Activated CD4-positive, alpha-beta T cell treated with anti-CD3 and anti-CD28 coated beads, Interleukin-2, amount 10 ng/mL, durations not matched to agents 7 days and 5 days (primary cell): ENCODE measurements at regions not wholly inside any gene's neighbourhood (a gene's known extent, or its start where the extent isn't known, plus 50 kb on each side); places are given as distances from the start of the nearest gene placed in this dataset.
A peak's percentile ranks its signal among the peaks of the same experiment; 100 is the strongest.

Source experiments
- CTCF ChIA-PET: fragments of 350-600 bp; sonication (Branson Sonifier 250); formaldehyde crosslinking; loops from one replicate; lab custom pipeline; 2021; ENCODE audit warnings: antibody characterized with exemption; lab: Charles Lee
- POLR2A ChIA-PET: fragments of 350-600 bp; sonication (Branson Sonifier 250); formaldehyde crosslinking; loops from one replicate; lab custom pipeline; 2021; ENCODE audit warnings: antibody characterized with exemption; lab: Charles Lee
- DNase-seq: peaks from one replicate; pipeline ENCODE4 v3.0.0-alpha.2; 2020
- H3K27ac Mint-ChIP-seq: one replicate; pipeline ENCODE4 v1.8.0; 2021; ENCODE audit warnings: mild to moderate bottlenecking, moderate library complexity, mixed read lengths
- H3K27me3 Mint-ChIP-seq: one replicate; pipeline ENCODE4 v1.8.0; 2021; ENCODE audit warnings: mixed read lengths
- H3K36me3 Mint-ChIP-seq: one replicate; pipeline ENCODE4 v1.8.0; 2021; ENCODE audit warnings: low read depth, mixed read lengths
- H3K4me1 Mint-ChIP-seq: one replicate; pipeline ENCODE4 v1.8.0; 2021; ENCODE audit warnings: mixed read lengths
- H3K4me3 Mint-ChIP-seq: one replicate; pipeline ENCODE4 v1.8.0; 2021; ENCODE audit warnings: mild to moderate bottlenecking, moderate library complexity, mixed read lengths
- H3K9me3 Mint-ChIP-seq: one replicate; pipeline ENCODE4 v1.8.0; 2021; ENCODE audit warnings: mixed read lengths

DNA sequence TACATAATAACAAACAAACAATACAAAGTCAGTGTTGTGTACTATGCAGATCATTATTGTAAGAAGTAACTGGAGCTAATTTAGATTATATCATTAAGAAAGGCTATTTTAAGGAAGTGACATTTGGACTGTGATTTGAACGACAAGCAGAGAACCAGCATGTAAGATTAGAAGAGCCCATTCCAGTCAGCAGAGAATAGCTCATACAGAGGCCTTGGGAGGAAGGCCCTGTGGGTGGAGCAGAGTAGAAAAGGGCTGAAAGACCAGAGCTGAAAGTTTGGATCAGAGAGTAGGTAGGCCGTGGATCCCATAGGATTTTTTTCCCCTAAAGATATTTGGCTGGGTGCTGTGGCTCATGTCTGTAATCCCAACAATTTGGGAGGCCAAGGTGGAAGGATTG is 190.1 kb downstream of the OMA1 start:
- CTCF ChIA-PET = interaction anchor here (0.5 to 0.6 kb wide), 2 partner anchors 78 to 300 kb away, joined by 3 to 4 read pairs; no protein-coding TSS in a partner anchor
- no peak overlapping the region for H3K4me3 Mint-ChIP-seq
- H3K4me1 Mint-ChIP-seq = no peaks in the 10 kb centered on the region
- H3K36me3 Mint-ChIP-seq = no peaks in the 10 kb centered on the region
- no peak for DNase-seq
- no peaks in the 10 kb centered on the region for H3K27me3 Mint-ChIP-seq
- H3K9me3 Mint-ChIP-seq = no peaks in the 10 kb centered on the region
- POLR2A ChIA-PET = no interaction called here
- H3K27ac Mint-ChIP-seq = no peak overlapping the region

DNA sequence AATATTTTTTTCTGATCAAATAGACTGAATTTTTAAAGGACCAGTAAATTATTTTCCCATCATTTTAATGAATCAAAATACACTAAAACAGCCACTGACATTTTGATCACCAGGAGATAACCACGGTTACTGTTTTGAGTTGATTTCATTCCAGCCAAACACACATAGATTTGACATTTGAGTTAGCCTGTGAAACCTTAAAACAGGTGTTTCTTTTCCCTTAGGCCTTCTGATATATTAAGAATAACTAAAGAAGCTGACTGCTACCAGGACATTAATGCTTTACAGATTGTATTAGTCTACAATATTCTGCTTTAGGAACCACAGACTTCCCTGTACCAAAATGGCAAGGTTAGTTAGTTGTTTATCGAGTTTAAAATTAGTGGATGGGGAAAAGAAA is 193.4 kb downstream of the OMA1 start:
- ChIA-PET POLR2A (no interaction called here), CTCF (no interaction called here)
- DNase-seq = no peak
- no peak overlapping the region for H3K27ac Mint-ChIP-seq
- H3K4me3 Mint-ChIP-seq = no peak overlapping the region
- H3K4me1 Mint-ChIP-seq = no peaks in the 10 kb centered on the region
- no peaks in the 10 kb centered on the region for H3K9me3 Mint-ChIP-seq
- H3K27me3 Mint-ChIP-seq = no peaks in the 10 kb centered on the region
- H3K36me3 Mint-ChIP-seq = no peaks in the 10 kb centered on the region

DNA sequence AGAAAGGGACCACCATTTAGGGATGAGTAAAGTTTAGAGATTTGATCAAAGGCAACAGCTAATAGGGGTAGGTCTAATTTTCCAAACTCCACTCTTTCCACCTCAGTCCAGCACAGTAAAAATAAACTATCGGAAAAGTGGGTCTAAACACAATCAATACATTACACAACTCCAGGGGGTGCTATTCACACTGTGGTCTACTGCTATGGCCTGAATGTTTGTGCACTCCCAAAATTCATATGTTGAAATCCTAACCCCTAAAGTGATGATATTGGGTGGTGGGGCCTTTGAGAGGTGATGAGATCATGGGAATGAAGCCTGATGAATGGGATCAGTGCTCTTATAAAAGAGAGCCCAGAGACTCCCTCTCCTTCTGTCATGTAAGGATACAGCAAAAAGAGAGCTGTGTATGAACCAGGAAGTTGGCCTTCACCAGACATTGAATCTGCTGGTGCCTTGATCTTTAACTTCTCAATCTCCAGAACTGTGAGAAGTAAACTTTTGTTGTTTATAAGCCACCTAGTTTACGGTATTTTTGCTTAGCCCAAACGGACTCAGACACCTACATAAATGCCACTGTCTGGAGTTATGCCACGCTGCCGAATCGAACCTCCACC is 193.9 kb downstream of the OMA1 start:
- H3K9me3 Mint-ChIP-seq = no peaks in the 10 kb centered on the region
- H3K4me1 Mint-ChIP-seq = no peaks in the 10 kb centered on the region

DNA sequence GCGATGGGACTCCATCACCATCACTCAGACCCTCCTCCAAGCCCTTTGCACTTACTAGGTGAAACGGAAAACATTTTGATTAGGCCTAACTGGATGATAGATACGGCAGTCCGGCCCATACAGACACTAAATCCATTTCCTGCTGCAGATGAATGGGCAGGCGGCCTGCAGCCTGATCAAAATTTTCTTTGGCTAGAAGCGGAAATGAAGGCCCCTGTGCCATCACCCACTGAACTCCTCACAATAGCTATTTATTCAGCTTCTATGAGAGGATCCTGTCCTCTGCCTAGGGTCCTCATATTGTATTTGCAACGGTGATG is 200.5 kb downstream of the OMA1 start:
- no peaks in the 10 kb centered on the region for H3K4me1 Mint-ChIP-seq
- no peak overlapping the region for H3K4me3 Mint-ChIP-seq
- H3K36me3 Mint-ChIP-seq = no peaks in the 10 kb centered on the region
- no peak overlapping the region for H3K27ac Mint-ChIP-seq
- H3K9me3 Mint-ChIP-seq = no peaks in the 10 kb centered on the region
- POLR2A ChIA-PET = no interaction called here
- DNase-seq = no peak
- H3K27me3 Mint-ChIP-seq = no peaks in the 10 kb centered on the region
- CTCF ChIA-PET = no interaction called here

More for the DNA sequence above, 193.9 kb downstream of the OMA1 start:
- CTCF ChIA-PET = no interaction called here
- Mint-ChIP-seq H3K27ac (no peak overlapping the region), H3K4me3 (no peak overlapping the region), H3K27me3 (no peaks in the 10 kb centered on the region), H3K36me3 (no peaks in the 10 kb centered on the region)
- no peak for DNase-seq
- POLR2A ChIA-PET = no interaction called here

DNA sequence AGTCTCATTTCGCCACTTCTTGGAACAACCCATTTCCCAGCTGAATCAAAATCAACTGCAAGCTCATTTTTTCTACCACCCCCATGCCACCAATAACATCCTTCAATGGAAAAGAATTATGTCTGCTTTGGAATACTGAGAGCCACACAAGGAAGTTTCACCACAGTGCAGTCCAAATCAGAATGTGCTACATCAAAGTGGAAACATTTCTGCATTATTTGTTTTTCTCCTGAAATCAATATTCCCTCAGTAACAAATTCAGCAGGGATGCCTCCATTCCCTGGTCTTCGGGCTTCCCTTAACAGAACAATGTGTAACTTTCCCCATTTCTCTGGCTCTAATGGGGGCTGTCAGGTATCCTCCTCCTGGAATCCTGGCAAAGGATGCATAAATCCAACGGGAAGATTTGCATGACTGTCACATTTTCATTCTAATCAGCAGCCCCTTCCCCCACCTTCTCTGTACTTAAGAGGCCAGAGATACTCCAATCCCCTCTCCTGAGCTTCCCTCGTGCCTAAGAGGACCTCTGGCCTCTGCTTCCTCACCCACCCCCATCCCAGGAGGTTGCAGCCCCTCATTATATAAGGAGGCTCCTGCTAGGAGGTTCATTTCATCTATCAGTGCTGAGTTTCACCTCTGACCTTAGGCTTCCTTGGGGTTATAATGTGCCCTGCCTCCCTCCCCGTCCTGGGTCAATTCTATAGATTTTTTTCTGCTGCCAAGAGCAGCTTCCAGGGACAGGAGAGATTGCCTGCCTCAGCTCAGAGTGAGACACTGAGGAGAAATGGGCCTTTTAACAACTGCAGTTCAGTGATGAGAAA is 201.1 kb downstream of the OMA1 start:
- DNase-seq = no peak
- CTCF ChIA-PET = no interaction called here
- Mint-ChIP-seq H3K27ac (no peak overlapping the region), H3K36me3 (no peaks in the 10 kb centered on the region), H3K4me3 (no peak overlapping the region), H3K9me3 (no peaks in the 10 kb centered on the region), H3K27me3 (no peaks in the 10 kb centered on the region), H3K4me1 (no peaks in the 10 kb centered on the region)
- POLR2A ChIA-PET = no interaction called here

DNA sequence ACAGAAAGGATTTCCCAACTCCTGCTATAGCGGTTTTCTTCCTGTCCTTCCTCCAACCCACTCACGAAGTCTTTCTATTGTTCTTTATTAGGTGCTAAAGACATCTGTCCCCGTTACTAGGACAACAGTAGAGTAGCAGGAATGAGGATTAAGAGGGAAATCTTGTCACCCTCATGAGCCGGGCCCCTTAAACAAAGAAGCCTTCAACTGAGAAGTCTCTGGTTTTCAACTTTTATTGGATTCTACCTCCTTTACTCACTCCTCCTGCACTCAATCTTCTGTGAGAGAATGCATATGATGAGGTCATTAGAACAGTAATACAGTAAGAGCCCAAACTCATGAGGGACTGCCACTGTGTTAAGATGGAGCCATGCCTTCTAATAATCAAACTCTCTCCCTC is 206.3 kb downstream of the OMA1 start:
- no peaks in the 10 kb centered on the region for H3K27me3 Mint-ChIP-seq
- H3K9me3 Mint-ChIP-seq = no peaks in the 10 kb centered on the region
- POLR2A ChIA-PET = no interaction called here
- CTCF ChIA-PET = interaction anchor here (1.1 kb wide), 1 partner anchor 10 kb away, joined by 3 read pairs; no protein-coding TSS in a partner anchor
- DNase-seq = no peak
- no peaks in the 10 kb centered on the region for H3K36me3 Mint-ChIP-seq
- H3K4me1 Mint-ChIP-seq = no peaks in the 10 kb centered on the region
- no peak overlapping the region for H3K4me3 Mint-ChIP-seq
- no peak overlapping the region for H3K27ac Mint-ChIP-seq

DNA sequence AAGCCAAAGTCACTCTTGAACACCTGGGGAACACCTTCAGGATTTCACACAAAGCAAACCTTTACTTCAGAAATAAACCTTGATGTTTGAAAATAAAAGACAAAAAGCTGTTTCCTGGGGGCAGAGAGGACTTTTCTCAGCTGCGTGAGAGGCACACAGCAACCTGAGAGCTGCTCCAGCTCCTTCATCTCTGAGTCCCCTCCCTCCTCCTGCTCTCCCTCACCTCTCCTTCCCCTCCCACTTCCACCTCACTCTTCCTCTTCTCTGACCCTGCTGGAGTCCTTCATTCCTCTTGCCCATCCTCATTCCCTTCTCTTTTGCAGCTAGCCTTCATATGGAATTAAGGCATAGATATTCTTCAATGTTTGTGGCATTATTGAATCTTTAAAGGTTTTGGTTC is 208.4 kb downstream of the OMA1 start:
- Mint-ChIP-seq H3K36me3 (no peaks in the 10 kb centered on the region), H3K9me3 (no peaks in the 10 kb centered on the region), H3K4me1 (no peaks in the 10 kb centered on the region), H3K27ac (no peak overlapping the region), H3K4me3 (no peak overlapping the region), H3K27me3 (no peaks in the 10 kb centered on the region)
- ChIA-PET POLR2A (no interaction called here), CTCF (no interaction called here)
- no peak for DNase-seq

DNA sequence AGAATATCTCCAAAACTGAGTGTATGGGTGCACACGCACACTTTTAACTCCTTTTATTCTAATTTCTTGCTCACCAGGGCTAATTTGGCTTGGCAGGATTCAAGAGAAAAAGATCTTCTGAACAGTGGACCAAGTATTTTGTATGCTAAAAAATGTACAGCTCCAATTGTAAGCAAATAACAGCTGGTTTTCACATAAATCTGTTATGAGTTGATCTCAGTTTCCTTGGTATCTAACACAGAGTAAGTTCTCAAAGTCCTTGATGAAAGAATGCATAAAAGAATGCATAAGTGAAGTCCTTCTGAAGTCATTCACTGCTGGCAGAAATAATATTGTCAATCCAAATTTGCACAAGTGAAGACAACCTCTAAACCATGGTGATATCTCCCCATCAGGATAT is 213.0 kb downstream of the OMA1 start:
- no peak overlapping the region for H3K27ac Mint-ChIP-seq
- ChIA-PET CTCF (no interaction called here), POLR2A (no interaction called here)
- no peaks in the 10 kb centered on the region for H3K36me3 Mint-ChIP-seq
- no peak for DNase-seq
- H3K4me1 Mint-ChIP-seq = no peaks in the 10 kb centered on the region
- H3K27me3 Mint-ChIP-seq = no peaks in the 10 kb centered on the region
- H3K9me3 Mint-ChIP-seq = no peaks in the 10 kb centered on the region
- H3K4me3 Mint-ChIP-seq = no peak overlapping the region

DNA sequence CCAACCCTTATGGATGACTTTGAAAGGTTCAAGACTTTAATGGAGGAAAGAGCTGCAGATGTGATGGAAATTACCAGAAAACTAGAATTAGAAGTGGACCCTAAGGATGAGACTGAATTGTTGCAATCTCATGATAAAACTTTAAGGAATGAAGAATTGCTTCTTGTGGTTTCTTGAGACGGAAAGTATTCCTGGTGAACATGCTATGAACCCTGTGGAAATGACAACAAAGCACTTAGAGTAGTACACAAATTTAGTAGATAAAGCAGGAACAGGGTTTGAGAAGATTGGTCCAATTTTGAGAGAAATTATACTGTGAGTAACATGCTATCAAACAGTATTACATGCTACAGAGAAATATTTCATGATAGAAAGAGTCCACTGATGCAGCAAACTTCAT is 215.4 kb downstream of the OMA1 start:
- Mint-ChIP-seq H3K4me3 (no peak overlapping the region), H3K36me3 (no peaks in the 10 kb centered on the region), H3K27ac (no peak overlapping the region), H3K4me1 (no peaks in the 10 kb centered on the region), H3K9me3 (no peaks in the 10 kb centered on the region), H3K27me3 (no peaks in the 10 kb centered on the region)
- CTCF ChIA-PET = no interaction called here
- POLR2A ChIA-PET = no interaction called here
- no peak for DNase-seq

DNA sequence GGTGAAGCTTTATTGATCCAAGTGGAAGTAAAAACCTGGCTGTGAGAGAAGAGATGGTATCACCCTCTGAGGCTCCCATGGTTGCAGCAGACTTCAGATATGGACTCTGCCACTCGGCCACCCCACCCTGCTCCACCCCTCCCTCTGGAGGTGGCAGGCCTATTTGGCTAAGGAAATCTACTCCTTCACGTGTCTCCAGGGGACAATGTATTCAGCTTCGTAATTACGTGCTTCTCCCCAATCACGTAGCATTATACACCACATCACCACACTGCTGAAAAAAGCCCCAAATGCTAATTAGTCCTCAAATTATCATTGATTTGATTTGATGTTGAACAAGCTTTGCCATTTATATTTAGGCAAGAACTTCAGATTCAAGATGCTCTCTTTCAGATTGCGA is 220.7 kb downstream of the OMA1 start:
- POLR2A ChIA-PET = no interaction called here
- no peak overlapping the region for H3K27ac Mint-ChIP-seq

DNA sequence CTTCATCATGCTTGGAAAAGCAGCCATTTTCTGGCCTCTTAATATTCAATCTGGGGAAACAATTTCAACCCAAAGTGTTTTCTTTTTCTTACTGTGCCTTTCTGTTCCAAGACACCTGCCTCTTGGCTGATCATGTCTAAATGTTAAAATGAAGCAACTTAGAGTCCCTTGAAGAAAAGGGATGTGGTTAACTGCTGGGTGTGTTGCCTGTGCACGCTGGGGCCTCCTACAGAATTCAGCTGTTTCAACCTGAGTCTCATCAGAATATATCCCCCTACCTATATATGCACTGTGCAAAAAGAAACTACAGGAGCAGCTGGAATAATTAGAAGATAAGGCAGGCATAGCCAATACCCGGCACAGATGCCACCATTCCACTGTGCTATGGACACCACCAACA is 222.0 kb downstream of the OMA1 start:
- no peaks in the 10 kb centered on the region for H3K36me3 Mint-ChIP-seq
- peaks cover 8% of the 10 kb centered on the region for H3K9me3 Mint-ChIP-seq
- peak; percentile 12 for DNase-seq
- H3K27ac Mint-ChIP-seq = peak overlapping the region; percentile 58
- H3K27me3 Mint-ChIP-seq = no peaks in the 10 kb centered on the region
- H3K4me3 Mint-ChIP-seq = no peak overlapping the region
- H3K4me1 Mint-ChIP-seq = peaks cover 11% of the 10 kb centered on the region
- POLR2A ChIA-PET = no interaction called here
- CTCF ChIA-PET = no interaction called here

More for the DNA sequence above, 220.7 kb downstream of the OMA1 start:
- Mint-ChIP-seq H3K36me3 (no peaks in the 10 kb centered on the region), H3K4me1 (peaks cover 11% of the 10 kb centered on the region), H3K4me3 (no peak overlapping the region), H3K27me3 (no peaks in the 10 kb centered on the region), H3K9me3 (peaks cover 8% of the 10 kb centered on the region)
- CTCF ChIA-PET = no interaction called here
- no peak for DNase-seq

DNA sequence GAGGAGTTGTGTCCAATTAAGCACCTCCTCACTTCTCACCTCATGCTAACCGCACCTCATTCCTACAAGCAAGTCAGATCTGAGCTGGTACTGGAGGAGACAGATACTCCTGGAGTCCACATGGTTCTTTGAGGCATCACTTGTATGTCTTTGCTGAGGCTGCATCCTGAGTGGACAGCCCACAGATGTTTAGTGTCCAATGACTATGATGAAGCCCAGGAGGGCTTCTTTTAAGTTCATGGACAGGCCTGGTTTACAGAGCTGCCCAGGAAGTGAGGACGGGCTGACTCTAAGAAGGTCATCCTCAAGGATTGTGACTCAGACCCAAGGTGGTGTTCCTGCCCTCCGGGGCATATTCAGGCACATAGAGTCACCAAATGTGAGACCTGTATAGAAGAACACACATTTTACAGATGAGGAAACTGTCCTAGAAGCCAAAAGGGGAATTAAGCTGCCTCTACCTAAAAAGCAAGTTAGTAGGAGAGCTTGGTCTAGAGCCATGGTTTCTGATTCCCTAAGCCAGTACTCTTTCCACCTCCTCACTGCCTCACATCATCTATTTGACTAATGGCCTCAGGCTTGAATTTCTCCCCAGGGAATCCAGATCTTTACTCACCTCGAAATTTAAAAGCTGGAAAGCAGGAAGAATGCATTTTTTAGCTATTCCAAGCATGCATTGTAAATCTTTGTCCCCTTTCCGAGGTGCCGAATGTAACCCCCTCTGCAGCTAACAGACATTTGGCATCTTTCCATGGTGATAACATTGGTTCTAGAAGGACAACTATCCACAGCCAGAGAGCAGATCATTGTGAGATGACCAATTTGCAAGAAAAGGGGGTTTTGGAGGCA is 228.1 kb downstream of the OMA1 start:
- no peaks in the 10 kb centered on the region for H3K27me3 Mint-ChIP-seq
- no peaks in the 10 kb centered on the region for H3K36me3 Mint-ChIP-seq
- peaks cover 6% of the 10 kb centered on the region for H3K9me3 Mint-ChIP-seq
- no peak for DNase-seq
- ChIA-PET CTCF (interaction anchor here (0.8 kb wide), 1 partner anchor 350 kb away, joined by 3 read pairs; no protein-coding TSS in a partner anchor), POLR2A (interaction anchor here (0.6 kb wide), 1 partner anchor 309 kb away, joined by 3 read pairs; no protein-coding TSS in a partner anchor)
- H3K4me1 Mint-ChIP-seq = no peaks in the 10 kb centered on the region
- H3K4me3 Mint-ChIP-seq = no peak overlapping the region
- H3K27ac Mint-ChIP-seq = no peak overlapping the region

DNA sequence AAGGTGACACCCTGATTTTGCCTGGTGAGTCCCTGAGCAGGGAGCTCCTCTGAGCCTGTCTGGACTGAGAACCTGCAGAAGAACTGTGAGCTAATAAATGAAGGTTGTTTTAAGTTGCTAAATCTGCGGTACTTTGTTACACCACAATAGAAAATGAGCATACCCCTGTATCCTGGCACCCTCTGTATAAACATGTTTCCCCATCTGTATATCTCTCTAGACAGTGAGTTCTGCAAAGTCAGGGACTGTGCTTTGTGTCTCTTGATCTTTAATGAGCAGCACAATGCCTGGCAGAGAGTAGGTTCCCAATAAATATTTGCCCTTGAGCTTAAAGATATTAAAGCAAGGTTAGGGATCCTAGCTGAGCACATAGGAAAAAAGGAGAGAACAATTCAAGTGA is 228.8 kb downstream of the OMA1 start:
- DNase-seq = no peak
- ChIA-PET CTCF (no interaction called here), POLR2A (no interaction called here)
- no peak overlapping the region for H3K27ac Mint-ChIP-seq
- no peaks in the 10 kb centered on the region for H3K36me3 Mint-ChIP-seq
- no peak overlapping the region for H3K4me3 Mint-ChIP-seq
- H3K27me3 Mint-ChIP-seq = no peaks in the 10 kb centered on the region
- H3K4me1 Mint-ChIP-seq = no peaks in the 10 kb centered on the region
- peaks cover 3% of the 10 kb centered on the region for H3K9me3 Mint-ChIP-seq
